ENCODE measurements at regions not wholly inside any gene's neighbourhood (a gene's known extent, or its start where the extent isn't known, plus 50 kb on each side); places are given as distances from the start of the nearest gene placed in this dataset.

- ATAC-seq (no peak), DNase-seq (no peak)
- H3K27me3 ChIP-seq (ENCODE audit: insufficient read depth in 3 of 3, low read length in 2 of 3): no peaks in the 10 kb centered on the region
- intact Hi-C loops (cut with DNase I): no loop called here
- H3K4me3 ChIP-seq: no peak overlapping the region
- H3K9me3 ChIP-seq: no peaks in the 10 kb centered on the region
- H3K27ac ChIP-seq: no peak overlapping the region
- TF ChIP-seq, protein P1, sequence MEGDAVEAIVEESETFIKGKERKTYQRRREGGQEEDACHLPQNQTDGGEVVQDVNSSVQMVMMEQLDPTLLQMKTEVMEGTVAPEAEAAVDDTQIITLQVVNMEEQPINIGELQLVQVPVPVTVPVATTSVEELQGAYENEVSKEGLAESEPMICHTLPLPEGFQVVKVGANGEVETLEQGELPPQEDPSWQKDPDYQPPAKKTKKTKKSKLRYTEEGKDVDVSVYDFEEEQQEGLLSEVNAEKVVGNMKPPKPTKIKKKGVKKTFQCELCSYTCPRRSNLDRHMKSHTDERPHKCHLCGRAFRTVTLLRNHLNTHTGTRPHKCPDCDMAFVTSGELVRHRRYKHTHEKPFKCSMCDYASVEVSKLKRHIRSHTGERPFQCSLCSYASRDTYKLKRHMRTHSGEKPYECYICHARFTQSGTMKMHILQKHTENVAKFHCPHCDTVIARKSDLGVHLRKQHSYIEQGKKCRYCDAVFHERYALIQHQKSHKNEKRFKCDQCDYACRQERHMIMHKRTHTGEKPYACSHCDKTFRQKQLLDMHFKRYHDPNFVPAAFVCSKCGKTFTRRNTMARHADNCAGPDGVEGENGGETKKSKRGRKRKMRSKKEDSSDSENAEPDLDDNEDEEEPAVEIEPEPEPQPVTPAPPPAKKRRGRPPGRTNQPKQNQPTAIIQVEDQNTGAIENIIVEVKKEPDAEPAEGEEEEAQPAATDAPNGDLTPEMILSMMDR (IDR thresholded peaks at IDR 0.05): no peak
- 30 to 34% (median 32%) methylated on average over 10 of the region's 10 CpGs for WGBS, 3 donors
- no peaks in the 10 kb centered on the region for H3K36me3 ChIP-seq (ENCODE audit: insufficient read depth in 1 of 2, low read depth in 1 of 2)
- no peaks in the 10 kb centered on the region for H3K4me1 ChIP-seq
These were observed 53.6 kb downstream of the ARF6 start for GRCh38 chr14:49946320-49947141.

GRCh38 chr14:49947506-49947905 lies 54.6 kb downstream of the ARF6 start:
- no peak overlapping the region for H3K27ac ChIP-seq
- no peaks in the 10 kb centered on the region for H3K27me3 ChIP-seq (ENCODE audit: insufficient read depth in 3 of 3, low read length in 2 of 3)
- H3K36me3 ChIP-seq (ENCODE audit: insufficient read depth in 1 of 2, low read depth in 1 of 2): no peaks in the 10 kb centered on the region
- 84 to 86% (median 86%) methylated on average over 3 of the region's 3 CpGs for WGBS, 3 donors
- ATAC-seq (no peak), DNase-seq (no peak)
- TF ChIP-seq, protein P1 (IDR thresholded peaks at IDR 0.05): no peak
- no peaks in the 10 kb centered on the region for H3K9me3 ChIP-seq
- H3K4me3 ChIP-seq: no peak overlapping the region
- intact Hi-C loops (cut with DNase I): no loop called here
- H3K4me1 ChIP-seq: peaks cover 6% of the 10 kb centered on the region

DNA sequence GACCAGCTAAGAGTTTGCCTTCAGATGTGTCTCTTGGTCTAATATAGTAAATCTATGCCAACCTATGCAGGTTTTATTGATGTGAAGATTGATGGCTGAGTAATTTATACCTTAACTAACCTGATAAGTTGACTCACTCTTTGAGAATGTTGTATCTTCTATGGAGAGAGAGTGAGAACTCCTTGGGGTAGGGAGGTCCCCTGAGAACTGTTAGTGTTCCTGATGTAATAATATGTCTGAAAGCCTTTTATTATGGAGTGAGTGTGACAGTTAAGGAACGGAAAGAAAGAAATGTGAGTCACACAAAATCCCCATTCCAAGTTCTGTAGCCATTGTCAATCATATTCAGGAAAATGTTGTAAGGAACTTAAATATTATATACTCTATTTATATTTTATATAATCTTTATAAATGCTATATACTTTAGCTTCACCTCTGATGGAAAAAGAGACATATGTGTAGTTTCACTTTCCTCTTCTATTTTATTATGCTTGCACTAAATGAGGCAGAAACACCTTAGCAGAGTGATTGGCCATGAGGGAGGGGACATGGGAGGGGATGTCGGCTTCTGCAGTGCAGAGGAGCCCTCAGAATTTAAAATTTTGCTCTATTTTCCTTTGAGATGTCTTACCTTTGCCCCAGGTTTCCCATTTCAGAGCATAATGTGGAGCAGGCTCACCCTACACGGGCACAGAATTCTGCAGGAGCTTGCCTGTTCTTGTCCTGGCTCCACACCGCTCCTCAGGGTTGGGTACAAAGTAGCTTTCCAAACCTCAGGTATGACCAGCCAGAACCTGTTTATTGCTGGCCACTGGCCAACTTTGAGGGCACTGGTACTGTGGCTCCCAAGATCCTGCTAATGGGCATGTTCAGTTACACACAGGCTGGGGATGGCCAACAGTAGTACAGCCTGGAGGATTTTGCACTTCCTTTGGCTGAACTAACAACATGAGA lies 57.7 kb downstream of the ARF6 start:
- peak in 2 of 4 donors; percentile 18 to 62 for ATAC-seq
- H3K4me1 ChIP-seq: peaks cover 19% of the 10 kb centered on the region
- WGBS, 3 donors: 70 to 87% (median 86%) methylated on average over 4 of the region's 4 CpGs
- H3K36me3 ChIP-seq (ENCODE audit: insufficient read depth in 1 of 2, low read depth in 1 of 2): no peaks in the 10 kb centered on the region
- H3K4me3 ChIP-seq: no peak overlapping the region
- no peaks in the 10 kb centered on the region for H3K27me3 ChIP-seq (ENCODE audit: insufficient read depth in 3 of 3, low read length in 2 of 3)
- TF ChIP-seq, protein P1 (IDR thresholded peaks at IDR 0.05): no peak
- no peaks in the 10 kb centered on the region for H3K9me3 ChIP-seq
- H3K27ac ChIP-seq: no peak overlapping the region
- intact Hi-C loops (cut with DNase I): no loop called here
- no peak for DNase-seq

DNA sequence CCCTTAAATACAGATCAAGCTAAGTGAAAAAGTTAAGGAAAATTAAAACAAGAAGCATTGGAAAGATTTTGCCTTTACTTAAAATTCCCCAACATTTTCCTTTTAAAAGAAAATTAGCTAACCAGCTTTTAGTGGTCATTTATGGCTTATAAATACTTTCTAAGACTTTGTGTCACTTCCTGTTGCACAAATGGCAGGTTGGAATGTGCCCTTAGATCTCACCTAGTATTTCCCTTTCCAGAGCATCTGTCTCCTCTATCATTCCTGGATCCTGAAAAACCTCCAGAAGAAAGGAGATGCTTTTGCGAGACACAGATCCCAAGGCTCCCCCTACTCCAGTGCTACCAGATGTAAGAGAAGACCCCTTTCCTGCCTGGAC lies 58.3 kb downstream of the ARF6 start:
- ATAC-seq: no peak
- no peaks in the 10 kb centered on the region for H3K9me3 ChIP-seq
- H3K27ac ChIP-seq: no peak overlapping the region
- H3K4me1 ChIP-seq: peaks cover 19% of the 10 kb centered on the region
- intact Hi-C loops (cut with DNase I): no loop called here
- H3K36me3 ChIP-seq (ENCODE audit: insufficient read depth in 1 of 2, low read depth in 1 of 2): no peaks in the 10 kb centered on the region
- DNase-seq: no peak
- TF ChIP-seq, protein P1 (IDR thresholded peaks at IDR 0.05): no peak
- H3K27me3 ChIP-seq (ENCODE audit: insufficient read depth in 3 of 3, low read length in 2 of 3): no peaks in the 10 kb centered on the region
- WGBS, 3 donors: 88 to 100% (median 94%) methylated on average over 1 of the region's 1 CpG
- H3K4me3 ChIP-seq: no peak overlapping the region
